ENCODE measurements at regions not wholly inside any gene's neighbourhood (a gene's known extent, or its start where the extent isn't known, plus 50 kb on each side); places are given as distances from the start of the nearest gene placed in this dataset.
"Not testable (repeated sequence)": the region's sequence is repeated elsewhere in the genome, so short reads cannot be mapped to it uniquely, and the experiment has no call there.

DNA sequence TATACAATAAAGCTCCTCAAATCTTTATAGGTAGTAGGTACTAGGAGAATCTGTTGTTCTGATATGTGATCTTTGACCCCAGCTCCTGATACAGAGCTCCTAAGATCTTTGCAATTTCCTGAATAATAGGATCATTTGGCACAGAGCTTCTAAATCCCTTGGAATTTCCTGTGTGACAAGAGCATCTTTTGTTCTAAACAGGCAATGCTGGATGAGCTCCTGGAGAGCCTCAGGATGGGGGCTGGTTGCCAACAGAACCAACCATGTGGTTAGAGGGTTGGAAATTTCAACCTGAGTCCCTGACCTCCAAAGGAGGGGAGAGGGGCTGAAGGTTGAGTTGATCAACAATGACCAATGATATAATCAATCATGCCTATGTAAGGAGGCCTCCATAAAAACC lies 629.0 kb downstream of the CCSER2 start:
- Histone ChIP-seq H3K36me3 (ENCODE audit: control insufficient read depth in 2 of 2, insufficient read depth in 1 of 2, low read length in 2 of 2) (no peaks in the 10 kb centered on the region), H3K4me1 (ENCODE audit: control insufficient read depth, insufficient read depth, low read length) (no peaks in the 10 kb centered on the region), H3K4me3 (ENCODE audit: low read depth, low read length) (no peak overlapping the region), H3K27ac (ENCODE audit: extremely low read depth, low read depth, low read length) (no peak overlapping the region), H3K9me3 (ENCODE audit: control insufficient read depth, insufficient read depth, low read depth, low read length) (no peaks in the 10 kb centered on the region)
- no peak for TF ChIP-seq YY1 (tag by site-specific recombination; IDR thresholded peaks at IDR 0.05)
- TF ChIP-seq ZFHX2 (tag by site-specific recombination; conservative IDR thresholded peaks at IDR 0.05): no peak
- TF ChIP-seq, protein P1, sequence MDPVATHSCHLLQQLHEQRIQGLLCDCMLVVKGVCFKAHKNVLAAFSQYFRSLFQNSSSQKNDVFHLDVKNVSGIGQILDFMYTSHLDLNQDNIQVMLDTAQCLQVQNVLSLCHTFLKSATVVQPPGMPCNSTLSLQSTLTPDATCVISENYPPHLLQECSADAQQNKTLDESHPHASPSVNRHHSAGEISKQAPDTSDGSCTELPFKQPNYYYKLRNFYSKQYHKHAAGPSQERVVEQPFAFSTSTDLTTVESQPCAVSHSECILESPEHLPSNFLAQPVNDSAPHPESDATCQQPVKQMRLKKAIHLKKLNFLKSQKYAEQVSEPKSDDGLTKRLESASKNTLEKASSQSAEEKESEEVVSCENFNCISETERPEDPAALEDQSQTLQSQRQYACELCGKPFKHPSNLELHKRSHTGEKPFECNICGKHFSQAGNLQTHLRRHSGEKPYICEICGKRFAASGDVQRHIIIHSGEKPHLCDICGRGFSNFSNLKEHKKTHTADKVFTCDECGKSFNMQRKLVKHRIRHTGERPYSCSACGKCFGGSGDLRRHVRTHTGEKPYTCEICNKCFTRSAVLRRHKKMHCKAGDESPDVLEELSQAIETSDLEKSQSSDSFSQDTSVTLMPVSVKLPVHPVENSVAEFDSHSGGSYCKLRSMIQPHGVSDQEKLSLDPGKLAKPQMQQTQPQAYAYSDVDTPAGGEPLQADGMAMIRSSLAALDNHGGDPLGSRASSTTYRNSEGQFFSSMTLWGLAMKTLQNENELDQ (tag by site-specific recombination; IDR thresholded peaks at IDR 0.05; ENCODE audit: low read depth): no peak
- TF ChIP-seq, protein P2, sequence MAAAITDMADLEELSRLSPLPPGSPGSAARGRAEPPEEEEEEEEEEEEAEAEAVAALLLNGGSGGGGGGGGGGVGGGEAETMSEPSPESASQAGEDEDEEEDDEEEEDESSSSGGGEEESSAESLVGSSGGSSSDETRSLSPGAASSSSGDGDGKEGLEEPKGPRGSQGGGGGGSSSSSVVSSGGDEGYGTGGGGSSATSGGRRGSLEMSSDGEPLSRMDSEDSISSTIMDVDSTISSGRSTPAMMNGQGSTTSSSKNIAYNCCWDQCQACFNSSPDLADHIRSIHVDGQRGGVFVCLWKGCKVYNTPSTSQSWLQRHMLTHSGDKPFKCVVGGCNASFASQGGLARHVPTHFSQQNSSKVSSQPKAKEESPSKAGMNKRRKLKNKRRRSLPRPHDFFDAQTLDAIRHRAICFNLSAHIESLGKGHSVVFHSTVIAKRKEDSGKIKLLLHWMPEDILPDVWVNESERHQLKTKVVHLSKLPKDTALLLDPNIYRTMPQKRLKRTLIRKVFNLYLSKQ (tag by site-specific recombination; IDR thresholded peaks at IDR 0.05; ENCODE audit: borderline replicate concordance): no peak
- TF ChIP-seq KLF8 (tag by site-specific recombination; IDR thresholded peaks at IDR 0.05): no peak
- no peak for TF ChIP-seq TRIM28 (IDR thresholded peaks at IDR 0.05; ENCODE audit: borderline replicate concordance, low read length)
- no peak for TF ChIP-seq ZNF335 (tag by site-specific recombination; conservative IDR thresholded peaks at IDR 0.05)
- POLR2A ChIA-PET: no interaction called here
- CTCF ChIA-PET: interaction anchor here (0.6 kb wide), 1 partner anchor 124 kb away, joined by 3 read pairs; no protein-coding TSS in a partner anchor

DNA sequence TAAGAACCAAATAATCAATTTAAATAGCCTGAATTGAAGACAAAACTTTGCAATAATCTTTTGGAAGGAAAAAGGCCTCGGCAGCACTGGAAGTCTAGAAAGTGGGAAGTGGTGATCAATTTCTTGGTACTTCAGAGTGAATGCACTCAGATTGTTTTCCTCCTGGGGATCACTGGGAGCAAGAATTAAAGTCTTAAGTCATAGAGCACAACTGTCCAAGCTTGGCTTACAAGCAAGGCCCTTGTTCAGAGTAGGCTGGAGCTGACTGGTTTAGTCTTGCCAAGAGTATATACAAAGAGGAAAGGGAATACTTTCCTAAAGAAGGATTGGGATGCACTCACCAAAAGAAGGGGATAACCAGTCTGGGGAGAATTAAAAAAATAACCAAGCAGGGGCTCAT lies 637.1 kb downstream of the CCSER2 start:
- no peak overlapping the region for H3K27ac ChIP-seq (ENCODE audit: extremely low read depth, low read depth, low read length)
- TF ChIP-seq ZFP3 (tag by site-specific recombination; IDR thresholded peaks at IDR 0.05; ENCODE audit: low read depth) (no peak), ZNF155 (tag by site-specific recombination; IDR thresholded peaks at IDR 0.05) (no peak), ZNF830 (tag by site-specific recombination; IDR thresholded peaks at IDR 0.05; ENCODE audit: low read depth) (no peak)
- H3K36me3 ChIP-seq (ENCODE audit: control insufficient read depth in 2 of 2, insufficient read depth in 1 of 2, low read length in 2 of 2): no peaks in the 10 kb centered on the region
- POLR2A ChIA-PET: no interaction called here
- H3K4me1 ChIP-seq (ENCODE audit: control insufficient read depth, insufficient read depth, low read length): no peaks in the 10 kb centered on the region
- no peaks in the 10 kb centered on the region for H3K9me3 ChIP-seq (ENCODE audit: control insufficient read depth, insufficient read depth, low read depth, low read length)
- CTCF ChIA-PET: interaction anchor here (1.5 kb wide), 1 partner anchor 38 kb away, joined by 3 read pairs; no protein-coding TSS in a partner anchor
- no peak overlapping the region for H3K4me3 ChIP-seq (ENCODE audit: low read depth, low read length)

DNA sequence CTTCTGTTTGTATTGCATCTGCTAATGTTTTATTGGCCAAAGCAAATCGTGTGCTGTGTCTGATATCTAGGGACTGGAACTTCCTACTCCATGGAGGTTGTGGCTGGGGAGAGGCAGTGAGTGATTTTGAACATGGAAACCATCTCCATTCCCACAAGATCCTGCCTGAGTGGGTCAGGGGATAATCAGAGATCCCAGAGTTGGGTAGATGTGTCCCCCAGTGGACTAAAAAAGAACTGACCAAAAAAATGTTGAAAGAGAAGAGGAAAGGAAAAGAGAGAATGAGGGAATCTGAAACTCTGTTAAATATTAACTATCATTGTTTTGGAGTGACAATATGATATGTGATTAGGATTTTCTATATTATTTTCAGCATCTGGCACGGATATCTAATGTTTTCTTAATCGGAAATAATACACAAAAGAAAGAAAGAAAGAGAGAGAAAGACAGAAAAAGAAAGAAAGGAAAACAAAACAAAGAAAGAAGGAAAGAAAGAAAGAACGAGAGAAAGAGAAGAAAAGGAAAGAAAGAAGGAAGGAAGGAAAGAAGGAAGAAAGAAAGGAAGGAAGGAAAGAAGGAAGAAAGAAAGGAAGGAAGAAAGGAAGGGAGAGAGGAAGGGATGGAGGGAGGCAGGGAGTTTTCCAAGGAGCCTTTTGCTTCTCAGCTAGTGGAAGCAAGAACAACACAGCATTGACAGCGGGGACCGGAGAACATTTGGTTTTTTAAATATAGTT lies 638.5 kb downstream of the CCSER2 start:
- Histone ChIP-seq H3K36me3 (ENCODE audit: control insufficient read depth in 2 of 2, insufficient read depth in 1 of 2, low read length in 2 of 2) (no peaks in the 10 kb centered on the region), H3K4me1 (ENCODE audit: control insufficient read depth, insufficient read depth, low read length) (no peaks in the 10 kb centered on the region), H3K9me3 (ENCODE audit: control insufficient read depth, insufficient read depth, low read depth, low read length) (no peaks in the 10 kb centered on the region), H3K4me3 (ENCODE audit: low read depth, low read length) (no peak overlapping the region), H3K27ac (ENCODE audit: extremely low read depth, low read depth, low read length) (no peak overlapping the region)
- ChIA-PET CTCF (interaction anchor here (0.7 to 1.5 kb wide), 4 partner anchors 9 to 44 kb away, joined by 3 to 6 read pairs (median 4); no protein-coding TSS in a partner anchor), POLR2A (no interaction called here)
- no peak for TF ChIP-seq ZNF426 (tag by site-specific recombination; IDR thresholded peaks at IDR 0.05)
- peak; percentile 91 for TF ChIP-seq ZNF366 (tag by site-specific recombination; conservative IDR thresholded peaks at IDR 0.05)

DNA sequence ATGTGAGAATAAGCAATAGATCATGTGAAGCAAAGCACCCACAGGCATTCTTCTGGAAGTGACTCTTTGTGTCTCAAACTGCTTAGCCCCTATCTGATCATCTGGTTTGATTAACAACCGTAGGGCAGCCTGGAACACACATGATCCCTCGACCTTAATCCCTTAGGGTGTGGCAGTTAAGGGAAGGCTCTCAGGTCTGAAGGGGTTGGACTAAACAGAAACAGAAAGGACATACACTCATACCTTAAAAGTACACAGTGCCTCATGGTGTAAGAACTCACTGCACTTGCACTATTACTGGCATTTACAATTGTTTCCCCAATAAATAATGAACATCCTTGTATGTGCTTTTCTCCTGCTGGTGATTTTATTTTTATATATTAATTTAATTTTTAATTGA lies 640.9 kb downstream of the CCSER2 start:
- CTCF ChIA-PET; H3K4me1 ChIP-seq (ENCODE audit: control insufficient read depth, insufficient read depth, low read length); H3K36me3 ChIP-seq (ENCODE audit: control insufficient read depth in 2 of 2, insufficient read depth in 1 of 2, low read length in 2 of 2); POLR2A ChIA-PET; H3K27ac ChIP-seq (ENCODE audit: extremely low read depth, low read depth, low read length); H3K9me3 ChIP-seq (ENCODE audit: control insufficient read depth, insufficient read depth, low read depth, low read length); H3K4me3 ChIP-seq (ENCODE audit: low read depth, low read length): not testable (repeated sequence)
